GM19463 (cell line): ENCODE measurements at regions not wholly inside any gene's neighbourhood (a gene's known extent, or its start where the extent isn't known, plus 50 kb on each side); places are given as distances from the start of the nearest gene placed in this dataset.

Experiments
- ATAC-seq: cut with Tn5 transposase; IDR thresholded peaks from one replicate; pipeline ENCODE4 v1.9.1; 2021; ENCODE audit warnings: mild to moderate bottlenecking, moderate library complexity; ENCODE audit not compliant: unreplicated experiment

DNA sequence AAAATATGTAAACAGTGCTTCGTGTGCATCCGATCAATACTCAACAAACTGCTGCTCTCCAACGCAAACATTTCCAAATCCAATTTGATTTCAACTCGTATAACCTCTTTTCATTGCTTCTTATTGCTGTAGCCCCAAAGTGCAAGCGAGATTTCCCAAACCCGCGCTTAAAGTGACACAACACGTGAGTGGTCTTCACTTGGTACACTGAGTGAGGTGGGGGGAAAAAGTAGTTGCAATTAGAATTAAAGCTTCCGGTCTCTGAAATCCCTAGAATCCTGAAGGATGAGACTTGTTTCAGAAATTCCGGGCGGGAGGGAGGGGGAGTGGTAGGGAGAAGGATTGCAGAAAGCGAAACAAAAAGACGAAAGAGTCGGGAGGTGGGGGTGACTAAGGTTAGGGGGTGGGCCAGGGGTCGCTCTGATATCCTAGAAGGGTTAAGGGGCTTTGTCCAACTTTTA lies 387.5 kb downstream of the BCAT1 start:
- no peak for ATAC-seq

DNA sequence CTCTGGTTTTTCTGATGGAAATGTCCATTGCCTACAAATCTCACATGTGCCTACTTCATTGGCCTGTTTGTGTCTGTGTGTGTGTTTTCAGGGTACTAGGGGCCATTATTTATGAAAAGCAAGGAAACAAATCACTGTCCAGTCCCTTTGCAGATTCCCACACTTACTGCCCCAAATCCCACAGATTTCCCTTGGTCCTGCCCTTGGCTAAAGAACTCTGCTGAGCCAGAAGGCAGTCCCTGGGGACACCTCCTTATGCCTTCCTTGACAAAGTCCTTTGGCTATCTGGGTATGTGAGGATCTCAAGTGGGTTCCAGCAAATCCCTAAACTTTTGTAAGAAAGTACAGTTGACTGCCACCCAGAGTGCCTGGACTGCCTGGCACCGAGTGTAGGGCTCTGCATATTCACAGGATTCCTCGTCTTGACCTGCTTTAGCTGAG lies 388.1 kb downstream of the BCAT1 start:
- ATAC-seq = no peak

- no peak for ATAC-seq
Observed at GRCh38 chr12:24560192-24560775, 388.6 kb downstream of the BCAT1 start.

DNA sequence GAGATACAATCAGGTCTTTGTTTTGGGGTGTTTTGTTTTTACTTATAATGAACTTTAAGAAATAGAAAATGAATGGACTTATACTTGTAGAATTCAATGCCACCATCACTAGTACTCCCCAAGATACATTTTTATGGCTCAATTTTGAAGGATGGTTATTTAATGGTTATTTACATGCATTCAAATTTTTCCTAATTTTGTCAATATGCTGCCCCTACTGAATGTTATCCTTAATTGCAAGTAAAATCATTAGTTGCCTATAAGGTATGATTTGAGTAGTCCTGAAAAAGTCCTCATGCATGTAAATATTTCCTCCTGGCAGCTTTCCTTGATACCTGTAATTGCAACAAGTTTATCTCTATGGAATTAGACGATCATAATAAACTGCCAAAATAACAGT lies 391.2 kb downstream of the BCAT1 start:
- ATAC-seq = no peak

DNA sequence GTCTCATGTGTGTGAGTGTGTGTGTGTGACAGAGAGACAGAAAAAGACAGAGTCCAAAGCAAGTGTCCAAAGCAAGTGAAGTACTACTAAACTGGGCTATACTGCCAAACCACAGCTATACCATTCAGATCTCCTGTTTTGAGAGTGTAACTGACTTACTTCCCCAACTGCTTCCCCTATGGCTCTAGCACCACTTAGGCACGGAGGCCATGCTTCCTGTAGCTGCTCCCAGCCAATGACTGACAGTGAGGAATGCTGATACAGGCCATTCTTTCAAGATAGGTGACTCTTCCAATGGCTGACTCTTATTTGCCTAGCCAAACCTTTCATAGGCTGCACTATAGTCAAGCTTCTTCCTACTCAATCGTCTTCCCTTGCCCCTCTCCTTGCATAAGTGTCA lies 393.2 kb downstream of the BCAT1 start:
- no peak for ATAC-seq

DNA sequence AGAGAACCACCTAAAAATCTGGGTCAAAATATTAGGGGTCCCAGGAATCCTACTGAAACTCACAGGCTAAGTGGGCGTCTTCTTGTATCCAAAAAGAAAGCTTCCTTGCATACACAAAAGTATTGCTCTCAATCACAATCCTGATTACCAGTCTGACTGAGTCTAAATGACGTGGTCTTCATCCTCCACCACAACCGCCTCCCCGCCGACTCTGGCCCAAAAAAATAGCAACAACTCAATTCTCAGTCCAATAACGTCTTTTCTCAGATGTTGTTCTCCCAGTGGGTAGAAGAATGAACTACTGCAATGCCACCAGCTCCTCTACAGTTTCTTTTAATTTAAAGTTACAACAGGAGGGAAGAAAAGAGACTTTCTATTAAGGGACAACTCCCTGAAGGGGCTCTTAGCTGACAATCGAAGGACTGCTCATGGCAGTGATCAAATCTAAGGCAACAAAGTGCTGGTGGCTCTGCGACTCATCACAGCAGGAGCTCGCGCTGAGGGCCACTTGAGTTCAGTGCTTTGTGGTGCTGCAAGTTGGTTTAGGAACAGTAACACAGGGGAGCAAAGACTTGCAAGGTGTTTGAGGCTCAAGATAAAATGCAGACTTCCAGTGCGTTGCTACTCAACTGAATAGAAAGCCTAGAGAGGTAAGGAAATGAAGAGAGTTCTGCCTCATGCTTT lies 394.1 kb downstream of the BCAT1 start:
- no peak for ATAC-seq

- no peak for ATAC-seq
Observed at GRCh38 chr12:24553259-24553658, 395.6 kb downstream of the BCAT1 start.

GRCh38 chr12:24551163-24551786 lies 397.6 kb downstream of the BCAT1 start:
- ATAC-seq = no peak

- ATAC-seq = no peak
Observed at GRCh38 chr12:24550609-24551008, 398.3 kb downstream of the BCAT1 start.

- ATAC-seq = no peak
Observed at GRCh38 chr12:24546661-24547060, 402.2 kb downstream of the BCAT1 start.

- no peak for ATAC-seq
Observed at GRCh38 chr12:24546084-24546483, 402.8 kb downstream of the BCAT1 start.

- no peak for ATAC-seq
Observed at GRCh38 chr12:24544368-24544767, 404.5 kb downstream of the BCAT1 start.

DNA sequence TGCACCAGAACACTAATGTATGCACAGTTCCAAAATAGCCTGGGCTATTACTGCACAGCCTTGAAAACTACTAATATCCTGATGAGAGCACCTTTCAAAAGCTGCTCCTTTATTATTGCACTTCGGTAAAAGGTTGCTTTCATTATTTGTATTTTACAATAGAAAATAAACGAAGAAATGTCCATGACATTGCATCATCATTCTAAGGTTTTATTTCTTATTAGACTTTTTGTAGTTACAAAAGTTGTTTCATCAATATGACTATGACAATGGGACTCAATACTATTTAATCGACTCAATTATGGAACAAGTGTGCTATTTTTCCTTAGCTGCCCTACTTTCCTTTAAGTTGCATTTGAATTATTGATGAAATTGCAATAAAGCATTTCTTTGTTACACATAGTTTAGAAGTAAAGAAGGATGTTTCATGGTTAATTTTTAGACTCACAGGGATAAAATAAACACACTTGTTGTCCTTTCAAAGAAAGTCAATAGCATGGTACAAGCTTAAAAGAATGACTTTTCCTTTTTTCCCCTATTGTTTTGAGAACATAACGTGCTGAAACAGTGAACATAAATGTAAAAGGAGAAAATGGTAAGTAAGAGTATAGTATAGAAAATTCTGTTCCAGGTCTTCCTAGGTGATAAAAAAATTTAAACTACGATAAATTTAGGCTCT lies 407.6 kb downstream of the BCAT1 start:
- ATAC-seq = no peak

DNA sequence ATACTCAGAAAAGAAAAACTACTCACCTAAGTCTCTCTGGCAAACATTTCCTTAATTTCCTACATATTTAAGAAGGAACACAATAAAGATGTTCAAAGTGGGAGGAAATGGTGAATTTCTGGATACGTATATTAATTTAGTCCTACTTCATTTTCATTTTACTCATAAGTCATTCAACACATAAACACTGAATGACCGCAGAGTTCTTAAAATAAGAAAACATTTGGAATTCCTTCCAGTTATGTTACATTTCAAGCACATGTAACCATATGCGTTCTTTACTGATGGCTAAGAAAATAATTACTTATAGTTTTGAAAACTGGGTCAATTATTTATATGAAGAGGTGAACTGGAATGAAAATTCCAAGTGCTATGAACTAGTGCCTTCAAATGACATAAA lies 409.3 kb downstream of the BCAT1 start:
- ATAC-seq = no peak

DNA sequence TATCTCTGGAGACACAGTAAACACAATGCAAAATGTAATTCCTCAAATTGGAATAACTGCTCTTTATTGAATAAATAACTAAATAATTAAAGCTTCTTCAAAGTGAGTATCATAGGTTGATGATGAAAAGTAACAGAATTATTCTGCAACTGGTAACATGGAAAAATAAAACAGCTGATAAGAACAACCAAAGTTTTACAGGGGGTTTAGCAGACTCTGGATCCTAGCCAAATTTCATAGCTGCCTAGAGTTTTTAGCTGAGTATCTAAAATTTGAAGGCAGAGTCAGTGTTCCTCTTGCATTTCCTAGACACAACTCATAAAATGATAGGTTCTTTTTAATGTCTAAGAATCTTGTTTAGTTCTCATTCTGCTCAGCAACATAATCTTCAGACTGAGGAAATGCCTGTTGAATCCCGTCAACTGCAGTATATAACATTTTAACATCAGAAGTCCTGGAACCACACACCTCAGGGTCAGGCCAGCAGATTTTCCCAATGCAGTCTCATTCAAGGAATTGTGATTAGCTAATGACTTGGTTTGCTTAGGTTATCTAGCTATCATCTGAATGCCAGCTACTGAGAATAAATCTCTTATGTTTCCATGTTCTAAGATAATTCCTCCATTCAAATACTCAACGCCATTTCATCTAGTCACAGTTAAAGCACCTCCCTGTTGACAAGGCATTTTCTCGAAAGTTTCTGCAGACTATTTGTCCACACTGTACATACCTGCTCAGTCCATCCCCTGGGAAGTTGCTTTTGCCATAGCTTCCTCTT lies 411.6 kb downstream of the BCAT1 start:
- ATAC-seq = no peak

DNA sequence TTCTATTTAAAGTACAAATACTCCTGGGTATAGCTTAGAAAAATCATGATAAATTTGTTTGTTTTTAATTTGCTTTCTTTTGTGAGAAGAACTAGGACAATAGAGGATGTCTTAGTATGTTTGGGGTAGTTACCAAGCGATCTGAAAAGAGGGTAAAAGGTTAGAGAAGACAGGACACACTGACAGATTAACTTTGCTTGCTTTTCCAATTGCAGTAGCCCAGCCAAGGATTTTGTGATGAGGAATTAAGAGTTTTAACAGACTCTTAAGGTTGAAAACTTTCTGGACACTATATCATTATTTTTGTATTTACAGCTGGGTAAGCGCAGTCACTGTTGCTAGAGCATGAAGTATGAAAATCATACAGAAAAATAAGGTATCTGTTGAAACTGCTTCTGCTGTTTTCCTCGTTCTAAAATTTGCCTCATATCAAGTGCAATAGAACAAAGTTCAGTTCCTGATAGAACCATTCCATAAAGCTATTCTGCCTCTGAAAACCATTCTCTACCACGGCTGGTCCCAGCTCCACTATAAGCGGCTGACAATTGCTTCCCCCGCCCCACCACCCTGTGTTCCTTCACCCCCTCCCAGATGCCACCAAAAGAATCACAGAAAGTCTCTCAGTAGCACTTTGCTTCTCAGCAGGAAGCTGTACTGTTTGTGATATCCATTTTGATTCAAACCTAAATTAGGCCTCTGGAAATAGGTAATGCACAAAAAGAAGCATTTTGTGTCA lies 413.4 kb downstream of the BCAT1 start:
- ATAC-seq = no peak

DNA sequence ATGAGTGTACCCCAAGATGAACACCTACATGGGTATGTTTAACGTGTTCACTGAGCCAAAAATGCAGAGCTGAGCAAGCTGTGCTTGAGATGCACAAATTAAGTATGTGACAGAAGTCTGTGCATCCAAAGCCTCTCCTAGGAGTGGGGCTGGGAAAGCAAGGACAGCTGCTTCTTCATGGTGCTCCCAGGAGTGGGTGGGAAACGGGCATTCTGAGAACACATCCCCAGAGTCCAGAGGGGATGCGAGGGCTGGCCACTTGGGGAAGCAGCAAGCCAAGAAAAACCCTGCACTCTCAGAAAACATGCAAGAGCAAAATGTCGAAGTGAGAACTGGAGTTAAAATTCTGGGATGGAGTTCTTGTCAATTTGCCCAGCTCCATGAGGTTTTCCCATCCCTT lies 414.3 kb downstream of the BCAT1 start:
- ATAC-seq = no peak

DNA sequence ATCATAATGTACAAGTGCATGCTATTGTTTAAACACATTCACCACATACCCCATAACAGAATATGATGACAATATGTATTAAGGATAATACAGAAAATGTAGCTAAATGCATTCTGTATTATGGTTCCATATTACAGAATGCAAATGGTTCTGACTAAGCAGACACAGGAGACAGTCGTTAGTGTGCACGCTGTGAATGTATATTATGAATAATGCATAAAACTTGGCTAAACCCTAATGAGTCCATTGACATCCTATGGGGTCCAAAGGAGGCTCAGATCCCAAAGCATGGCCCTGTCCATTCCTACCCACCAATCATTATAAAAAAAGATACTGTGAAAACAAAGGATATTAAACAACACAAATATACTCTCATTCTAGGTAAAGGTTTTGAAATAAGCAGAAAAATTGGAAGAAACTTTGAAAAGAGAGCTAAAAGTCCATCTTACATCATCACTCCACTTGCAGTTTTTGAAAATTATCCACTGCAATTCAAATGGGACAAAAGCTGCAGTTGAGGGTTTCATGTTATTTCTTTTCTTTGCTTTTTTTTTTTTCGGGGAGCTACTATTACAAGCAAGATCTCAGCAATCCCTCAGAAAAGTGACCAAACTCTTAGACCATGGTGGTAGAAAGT lies 415.1 kb downstream of the BCAT1 start:
- ATAC-seq = no peak

DNA sequence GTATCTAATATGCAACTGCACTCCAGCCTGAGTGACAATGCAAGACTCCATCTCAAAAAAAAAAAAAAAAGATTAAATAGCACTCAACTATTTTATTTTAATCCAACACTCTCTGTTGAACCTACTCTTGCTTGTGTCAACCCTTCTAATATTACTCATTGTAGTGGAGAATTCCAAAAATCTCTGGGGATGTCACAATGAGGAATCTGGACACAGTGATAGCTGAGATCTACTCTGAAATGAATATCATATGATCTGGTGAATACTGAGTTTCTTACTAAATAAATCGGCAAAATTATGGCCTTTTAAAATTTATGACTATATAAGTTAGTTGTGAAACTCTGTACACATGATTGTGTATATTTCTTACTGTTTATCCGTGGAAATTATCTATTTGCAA lies 418.2 kb downstream of the BCAT1 start:
- ATAC-seq = no peak

DNA sequence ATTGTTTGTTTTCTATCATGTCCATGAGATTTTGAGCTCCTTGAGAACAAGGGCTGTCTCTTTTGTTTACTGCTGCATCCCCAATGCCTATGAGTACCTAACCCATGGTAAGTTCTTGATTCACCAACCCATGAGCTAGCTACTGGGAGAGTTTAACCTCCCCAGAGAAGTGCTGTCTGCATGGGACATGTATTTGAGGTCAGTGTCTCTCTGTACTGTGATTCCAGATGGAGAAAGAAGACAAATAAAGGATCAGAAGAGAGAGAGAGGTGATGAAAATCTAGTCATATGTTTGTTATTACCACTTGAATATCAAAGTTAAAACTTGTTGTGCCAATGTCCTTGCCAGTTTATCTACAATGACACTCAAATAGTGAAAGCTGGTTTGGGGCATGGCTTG lies 421.8 kb downstream of the BCAT1 start:
- no peak for ATAC-seq
